Type B pancreatic cell (in vitro differentiated cells): ENCODE measurements at regions not wholly inside any gene's neighbourhood (a gene's known extent, or its start where the extent isn't known, plus 50 kb on each side); places are given as distances from the start of the nearest gene placed in this dataset.
"Not testable (repeated sequence)": the region's sequence is repeated elsewhere in the genome, so short reads cannot be mapped to it uniquely, and the experiment has no call there.

ENCODE experiments used
- DNase-seq: peaks from one replicate; pipeline ENCODE4 v3.0.0; 2021; ENCODE audit warnings: mixed read lengths; ENCODE audit not compliant: unreplicated experiment; ENCODE audit errors: extremely low spot score
- H3K27ac Mint-ChIP-seq: 2 replicates; pipeline ENCODE4 v1.8.0; 2021; ENCODE audit warnings: mild to moderate bottlenecking, mixed read lengths
- H3K27me3 Mint-ChIP-seq: 2 replicates; pipeline ENCODE4 v1.8.0; 2021; ENCODE audit warnings: mixed read lengths
- H3K36me3 Mint-ChIP-seq: 2 replicates; pipeline ENCODE4 v1.8.0; 2021; ENCODE audit warnings: mixed read lengths
- H3K4me1 Mint-ChIP-seq: one replicate; pipeline ENCODE4 v1.8.0; 2021; ENCODE audit warnings: mixed read lengths; ENCODE audit not compliant: unreplicated experiment
- H3K4me3 Mint-ChIP-seq: 2 replicates; pipeline ENCODE4 v1.8.0; 2021; ENCODE audit warnings: mild to moderate bottlenecking, mixed read lengths
- H3K9me3 Mint-ChIP-seq: 2 replicates; pipeline ENCODE4 v1.8.0; 2021; ENCODE audit warnings: mixed read lengths
- TF ChIP-seq, protein P1 (sequence below): fragments of 200-600 bp; sonication (generic); conservative IDR thresholded peaks from 2 replicates; pipeline ENCODE4 v1.5.0; 2021; ENCODE audit warnings: antibody characterized with exemption, mild to moderate bottlenecking

DNA sequence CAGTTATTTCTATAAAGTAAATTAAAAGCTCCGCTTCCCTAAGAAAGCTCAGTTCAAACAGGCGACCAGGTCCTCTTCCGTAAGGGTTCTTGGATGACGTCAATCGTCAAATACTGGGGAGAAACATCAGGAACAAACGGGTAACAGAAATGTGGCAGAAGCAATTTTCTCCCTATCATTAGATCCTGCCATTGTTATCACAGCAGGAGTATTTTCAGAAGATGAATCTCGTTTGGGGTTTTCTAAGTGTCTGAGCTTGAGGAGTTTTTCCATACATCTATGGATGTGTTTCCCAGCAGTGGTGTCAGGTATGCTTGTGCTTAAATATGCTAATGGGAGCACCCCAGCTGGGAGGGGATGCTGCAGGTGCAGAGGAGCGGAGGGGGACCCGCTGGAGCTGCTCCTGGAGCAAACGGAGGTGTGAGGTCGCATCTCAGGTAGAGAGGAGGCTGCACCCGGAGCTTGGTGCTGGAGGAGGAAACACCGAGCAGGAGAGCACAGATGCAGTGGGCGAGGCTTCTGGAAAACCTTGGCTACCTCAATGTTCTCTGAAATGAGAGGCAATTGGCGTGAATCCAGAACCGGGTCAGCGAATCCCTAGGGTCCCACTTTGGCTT lies 795.5 kb downstream of the AACS start:
- no peaks in the 10 kb centered on the region for H3K27me3 Mint-ChIP-seq
- H3K27ac Mint-ChIP-seq: no peak overlapping the region
- no peaks in the 10 kb centered on the region for H3K36me3 Mint-ChIP-seq
- TF ChIP-seq, protein P1, sequence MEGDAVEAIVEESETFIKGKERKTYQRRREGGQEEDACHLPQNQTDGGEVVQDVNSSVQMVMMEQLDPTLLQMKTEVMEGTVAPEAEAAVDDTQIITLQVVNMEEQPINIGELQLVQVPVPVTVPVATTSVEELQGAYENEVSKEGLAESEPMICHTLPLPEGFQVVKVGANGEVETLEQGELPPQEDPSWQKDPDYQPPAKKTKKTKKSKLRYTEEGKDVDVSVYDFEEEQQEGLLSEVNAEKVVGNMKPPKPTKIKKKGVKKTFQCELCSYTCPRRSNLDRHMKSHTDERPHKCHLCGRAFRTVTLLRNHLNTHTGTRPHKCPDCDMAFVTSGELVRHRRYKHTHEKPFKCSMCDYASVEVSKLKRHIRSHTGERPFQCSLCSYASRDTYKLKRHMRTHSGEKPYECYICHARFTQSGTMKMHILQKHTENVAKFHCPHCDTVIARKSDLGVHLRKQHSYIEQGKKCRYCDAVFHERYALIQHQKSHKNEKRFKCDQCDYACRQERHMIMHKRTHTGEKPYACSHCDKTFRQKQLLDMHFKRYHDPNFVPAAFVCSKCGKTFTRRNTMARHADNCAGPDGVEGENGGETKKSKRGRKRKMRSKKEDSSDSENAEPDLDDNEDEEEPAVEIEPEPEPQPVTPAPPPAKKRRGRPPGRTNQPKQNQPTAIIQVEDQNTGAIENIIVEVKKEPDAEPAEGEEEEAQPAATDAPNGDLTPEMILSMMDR: no peak
- no peak for DNase-seq
- no peaks in the 10 kb centered on the region for H3K9me3 Mint-ChIP-seq
- H3K4me1 Mint-ChIP-seq: no peaks in the 10 kb centered on the region
- H3K4me3 Mint-ChIP-seq: no peak overlapping the region

DNA sequence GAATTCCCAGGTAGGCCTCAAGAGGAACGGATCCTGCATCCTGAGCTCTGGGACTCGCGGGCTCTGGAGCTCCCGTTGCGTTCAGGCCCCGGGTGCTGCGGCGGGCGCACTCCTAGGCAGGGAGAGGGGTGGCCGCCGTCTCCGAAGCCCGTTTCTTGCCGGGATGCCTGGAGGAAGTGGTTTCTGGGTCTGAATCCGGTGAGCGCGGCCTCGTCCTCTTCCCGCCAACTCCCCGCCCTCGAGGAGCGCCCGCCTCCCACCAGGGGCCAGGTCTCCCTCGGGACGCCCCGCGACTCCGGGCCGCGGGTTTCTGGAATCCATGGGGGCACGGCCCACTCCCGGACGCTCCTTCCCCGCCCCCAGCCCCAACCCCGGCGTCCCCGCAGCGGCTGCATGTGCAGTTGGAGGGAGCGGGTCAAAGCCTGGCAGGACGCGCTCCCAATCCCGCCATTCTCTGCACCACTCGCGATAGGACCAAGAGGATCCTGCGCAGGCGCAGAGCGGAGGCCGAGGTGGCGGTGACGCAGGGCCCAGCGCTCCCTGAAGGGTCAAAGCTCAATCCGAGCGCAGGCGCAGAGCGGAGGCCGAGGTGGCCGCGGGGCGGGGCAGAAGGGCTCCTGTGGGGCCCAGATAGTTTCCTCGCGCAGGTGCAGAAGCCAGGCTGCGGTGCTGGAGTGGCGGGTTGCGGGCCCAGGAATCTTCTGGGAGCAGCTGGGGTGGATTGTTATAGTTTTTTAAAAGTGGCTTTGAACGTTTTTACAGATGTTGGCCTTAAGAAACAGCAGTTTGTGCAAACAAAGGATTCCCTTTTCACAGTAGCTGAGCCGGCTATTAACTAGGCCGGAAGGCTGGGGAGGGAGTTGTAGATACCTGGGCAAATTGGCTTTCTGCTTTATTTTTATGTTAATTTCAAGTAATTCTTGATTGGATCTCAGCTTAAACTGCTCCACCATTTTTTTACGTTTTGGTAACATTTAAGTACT lies 796.4 kb downstream of the AACS start:
- Mint-ChIP-seq H3K4me1 (no peaks in the 10 kb centered on the region), H3K27me3 (no peaks in the 10 kb centered on the region), H3K36me3 (no peaks in the 10 kb centered on the region), H3K4me3 (no peak overlapping the region), H3K9me3 (no peaks in the 10 kb centered on the region), H3K27ac (no peak overlapping the region)
- DNase-seq: no peak
- TF ChIP-seq, protein P1: no peak

DNA sequence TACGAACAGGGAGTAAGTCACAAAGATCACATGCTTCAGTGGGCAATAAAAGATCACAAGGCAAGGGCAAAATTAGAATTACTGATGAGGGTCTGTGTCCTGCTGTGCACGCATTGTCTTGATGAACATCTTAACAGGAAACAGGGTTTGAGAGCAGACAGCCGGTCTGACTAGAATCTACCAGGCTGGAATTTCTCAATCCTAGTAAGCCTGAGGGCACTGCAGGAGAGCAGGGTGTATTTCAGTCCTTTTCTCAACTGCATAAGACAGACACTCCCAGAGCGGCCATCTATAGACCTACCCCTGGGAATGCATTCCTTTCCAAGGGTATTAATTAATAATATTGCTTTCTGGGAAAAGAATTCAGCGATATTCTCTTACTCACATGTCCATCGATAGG lies 800.0 kb downstream of the AACS start:
- not testable (repeated sequence) for H3K4me1 Mint-ChIP-seq, H3K27me3 Mint-ChIP-seq, H3K36me3 Mint-ChIP-seq, H3K4me3 Mint-ChIP-seq, H3K27ac Mint-ChIP-seq, DNase-seq, H3K9me3 Mint-ChIP-seq

GRCh38 chr12:125871811-125872594 lies 806.8 kb downstream of the AACS start:
- no peaks in the 10 kb centered on the region for H3K9me3 Mint-ChIP-seq

DNA sequence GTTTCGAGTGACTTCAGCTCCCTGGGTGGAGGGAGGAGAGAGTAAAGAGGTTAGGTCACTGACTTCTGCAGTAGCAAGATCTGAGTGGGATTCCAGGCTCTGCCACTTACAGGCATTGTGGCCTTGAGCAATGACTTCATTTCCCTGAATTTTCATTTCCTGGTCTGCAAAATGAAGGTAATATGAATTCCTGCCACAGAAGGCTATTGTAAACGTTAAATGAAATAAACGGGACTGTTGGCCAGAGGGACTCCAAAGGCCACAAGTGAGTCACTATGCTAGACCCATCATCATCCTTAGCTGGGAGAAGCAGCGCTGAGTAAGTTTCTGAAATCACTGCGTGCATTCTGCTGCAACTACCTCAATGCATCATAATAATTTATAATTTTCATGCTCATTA lies 807.8 kb downstream of the AACS start:
- H3K36me3 Mint-ChIP-seq: no peaks in the 10 kb centered on the region
- no peak overlapping the region for H3K27ac Mint-ChIP-seq
- no peak overlapping the region for H3K4me3 Mint-ChIP-seq
- H3K4me1 Mint-ChIP-seq: no peaks in the 10 kb centered on the region
- peaks cover 6% of the 10 kb centered on the region for H3K27me3 Mint-ChIP-seq
- TF ChIP-seq, protein P1: no peak
- H3K9me3 Mint-ChIP-seq: no peaks in the 10 kb centered on the region
- DNase-seq: no peak

More at GRCh38 chr12:125871811-125872594, 806.8 kb downstream of the AACS start:
- Mint-ChIP-seq H3K27me3 (peaks cover 3% of the 10 kb centered on the region), H3K27ac (no peak overlapping the region), H3K4me1 (no peaks in the 10 kb centered on the region), H3K36me3 (no peaks in the 10 kb centered on the region), H3K4me3 (no peak overlapping the region)
- TF ChIP-seq, protein P1: no peak
- DNase-seq: no peak
